Adrenal gland (tissue), 9 donors: ENCODE measurements at regions not wholly inside any gene's neighbourhood (a gene's known extent, or its start where the extent isn't known, plus 50 kb on each side); places are given as distances from the start of the nearest gene placed in this dataset.

ENCODE experiments used
- DNase-seq, 7 donors: peaks; one replicate each; pipeline ENCODE4 v3.0.0-alpha.2; 2019 to 2020
- H3K27ac ChIP-seq, 5 donors: fragments of 200-600 bp; sonication (generic) in 4 of 5; 1 replicate in 3 of 5; 2 replicates in 2 of 5; pipeline versions ENCODE4 v1.5.1 to v1.8.0; 2016 to 2020; ENCODE audit warnings: mild to moderate bottlenecking in 1 of 5
- H3K27me3 ChIP-seq: fragments of 200-600 bp; 2 replicates; pipeline ENCODE4 v1.8.0; 2021
- H3K36me3 ChIP-seq, 2 donors: fragments of 200-600 bp; replicated peaks in 1 of 2; 1 replicate in 1 of 2; 2 replicates in 1 of 2; pipeline versions ENCODE4 v1.5.1 to v1.8.0; 2018 to 2022
- H3K4me1 ChIP-seq, 2 donors: fragments of 200-600 bp; replicated peaks in 1 of 2; 1 replicate in 1 of 2; 2 replicates in 1 of 2; pipeline versions ENCODE4 v1.5.1 to v1.8.0; 2018 to 2021
- H3K4me3 ChIP-seq, 4 donors: fragments of 200-600 bp; sonication (generic) in 3 of 4; one replicate each; pipeline ENCODE4 v1.5.1; 2016 to 2018
- H3K9me3 ChIP-seq, 3 donors: fragments of 200-600 bp; sonication (generic) in 1 of 3; replicated peaks in 1 of 3; 1 replicate in 2 of 3; 2 replicates in 1 of 3; pipeline versions ENCODE4 v1.5.1 to v1.8.0; 2016 to 2021
- CTCF ChIP-seq, 6 experiments: fragments of 450-650 bp in 4 of 6; fragments of 200-600 bp in 2 of 6; sonication (generic) in 1 of 6; IDR thresholded peaks; 1 replicate in 5 of 6; 2 replicates in 1 of 6; pipeline versions ENCODE4 v1.5.1 to v1.8.0; 2016 to 2021; ENCODE audit warnings: antibody characterized with exemption in 6 of 6, mild to moderate bottlenecking in 2 of 6, moderate library complexity in 1 of 6
- POLR2A ChIP-seq, 2 donors: fragments of 450-650 bp; IDR thresholded peaks; one replicate each; pipeline ENCODE4 v1.6.1; 2017; ENCODE audit warnings: antibody characterized with exemption in 2 of 2, mild to moderate bottlenecking in 2 of 2, moderate library complexity in 1 of 2
- WGBS, 4 donors: extraction: QIAGEN DNeasy Blood & Tissue Kit in 2 of 4; methylation state at CpG; one replicate each; pipeline versions ENCODE4 v1.1.5 to v1.1.7; 2013 to 2017; 5-methylcytosine and 5-hydroxymethylcytosine counted together
- intact Hi-C, 2 donors: fragments of 100-400 bp; cut with DNase I; formaldehyde crosslinking; loops; one replicate each; pipeline versions ENCODE4 v1.14.1 to v1.15.0; 2022 to 2023
- donor health status: healthy with polysubstance abuse.
- donor health status: Bipolar disorder and iron deficiency.
- donor health status: DM: yes; HTN: yes; CAD: no.
- donor health status: DM: no; HTN: no; CAD: no.
- donor health status: DM: no; HTN: no; CAD: no.

GRCh38 chr5:3517348-3517747 lies 78.3 kb upstream of the IRX1 start:
- Histone ChIP-seq H3K4me3 (no peak overlapping the region), H3K4me1 (no peaks in the 10 kb centered on the region), H3K27me3 (no peaks in the 10 kb centered on the region), H3K9me3 (no peaks in the 10 kb centered on the region), H3K27ac (no peak overlapping the region), H3K36me3 (no peaks in the 10 kb centered on the region)
- DNase-seq: no peak
- intact Hi-C loops: no loop called here
- WGBS, 4 donors: 32 to 45% (median 41%) methylated on average over 9 of the region's 9 CpGs
- TF ChIP-seq CTCF (IDR thresholded peaks at IDR 0.05) (no peak), POLR2A (IDR thresholded peaks at IDR 0.05) (no peak)

GRCh38 chr5:3512361-3513095 lies 83.1 kb upstream of the IRX1 start:
- Histone ChIP-seq H3K4me3 (no peak overlapping the region), H3K4me1 (no peaks in the 10 kb centered on the region), H3K27me3 (no peaks in the 10 kb centered on the region), H3K36me3 (no peaks in the 10 kb centered on the region), H3K27ac (no peak overlapping the region), H3K9me3 (no peaks in the 10 kb centered on the region)
- WGBS, 4 donors: 58 to 68% (median 59%) methylated on average over 13 of the region's 13 CpGs
- intact Hi-C loops: no loop called here
- TF ChIP-seq CTCF (IDR thresholded peaks at IDR 0.05) (no peak), POLR2A (IDR thresholded peaks at IDR 0.05) (no peak)
- DNase-seq: no peak

DNA sequence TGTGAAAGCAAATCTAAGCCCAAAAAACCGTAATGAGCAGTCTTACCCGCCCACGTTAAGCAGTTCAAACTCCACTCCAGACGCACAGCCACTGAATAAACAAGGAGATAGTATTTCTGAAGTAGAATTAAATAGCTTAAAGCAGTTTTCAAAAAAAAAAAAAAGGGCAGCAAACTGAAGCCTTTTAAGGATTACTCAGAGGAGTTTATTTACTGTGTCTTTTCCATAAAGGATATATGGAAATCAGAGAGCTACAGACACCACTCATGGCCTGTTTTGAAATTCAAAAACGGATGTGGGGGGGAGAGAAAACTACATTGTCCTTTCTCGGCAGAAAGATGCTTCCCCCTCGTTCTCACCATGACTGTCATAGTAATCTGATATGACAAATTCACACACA lies 83.7 kb upstream of the IRX1 start:
- no peak overlapping the region for H3K27ac ChIP-seq
- no peaks in the 10 kb centered on the region for H3K9me3 ChIP-seq
- intact Hi-C loops: no loop called here
- WGBS, 4 donors: 40 to 46% (median 43%) methylated on average over 7 of the region's 7 CpGs
- no peaks in the 10 kb centered on the region for H3K4me1 ChIP-seq
- TF ChIP-seq POLR2A (IDR thresholded peaks at IDR 0.05) (no peak), CTCF (IDR thresholded peaks at IDR 0.05) (no peak)
- H3K4me3 ChIP-seq: no peak overlapping the region
- no peaks in the 10 kb centered on the region for H3K36me3 ChIP-seq
- no peaks in the 10 kb centered on the region for H3K27me3 ChIP-seq
- DNase-seq: no peak

DNA sequence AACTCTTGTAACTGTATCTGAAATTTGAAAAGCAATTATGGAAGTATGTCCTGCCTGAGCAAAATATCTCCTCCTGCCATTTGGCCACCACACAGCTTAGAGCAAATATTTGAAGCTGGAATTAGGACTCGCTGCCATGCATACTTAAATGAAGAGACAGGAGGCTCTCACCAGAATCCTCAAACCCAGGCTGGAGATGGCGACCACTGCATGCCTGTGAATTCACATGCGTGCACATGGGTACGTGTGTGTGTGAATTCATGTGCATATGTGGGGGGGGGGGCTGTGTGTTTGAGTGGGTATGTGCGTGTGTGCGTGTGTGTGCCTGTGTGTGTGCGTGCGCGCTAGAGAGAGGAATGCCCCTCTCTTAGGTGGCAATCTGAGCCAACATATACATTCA lies 84.1 kb upstream of the IRX1 start:
- TF ChIP-seq CTCF (IDR thresholded peaks at IDR 0.05) (no peak), POLR2A (IDR thresholded peaks at IDR 0.05) (no peak)
- intact Hi-C loops: no loop called here
- no peaks in the 10 kb centered on the region for H3K4me1 ChIP-seq
- H3K36me3 ChIP-seq: no peaks in the 10 kb centered on the region
- H3K4me3 ChIP-seq: no peak overlapping the region
- no peaks in the 10 kb centered on the region for H3K27me3 ChIP-seq
- H3K9me3 ChIP-seq: no peaks in the 10 kb centered on the region
- no peak for DNase-seq
- H3K27ac ChIP-seq: no peak overlapping the region
- 80 to 85% (median 84%) methylated on average over 9 of the region's 9 CpGs for WGBS, 4 donors
